GM18508 (cell line): ENCODE measurements at regions not wholly inside any gene's neighbourhood (a gene's known extent, or its start where the extent isn't known, plus 50 kb on each side); places are given as distances from the start of the nearest gene placed in this dataset.

ENCODE experiments used
- ATAC-seq: cut with Tn5 transposase; IDR thresholded peaks from one replicate; pipeline ENCODE4 v1.9.1; 2021; ENCODE audit warnings: moderate number of reproducible peaks; ENCODE audit not compliant: insufficient read depth, unreplicated experiment

GRCh38 chr4:126065016-126065415 is 750.3 kb downstream of the FAT4 start:
- ATAC-seq = no peak

DNA sequence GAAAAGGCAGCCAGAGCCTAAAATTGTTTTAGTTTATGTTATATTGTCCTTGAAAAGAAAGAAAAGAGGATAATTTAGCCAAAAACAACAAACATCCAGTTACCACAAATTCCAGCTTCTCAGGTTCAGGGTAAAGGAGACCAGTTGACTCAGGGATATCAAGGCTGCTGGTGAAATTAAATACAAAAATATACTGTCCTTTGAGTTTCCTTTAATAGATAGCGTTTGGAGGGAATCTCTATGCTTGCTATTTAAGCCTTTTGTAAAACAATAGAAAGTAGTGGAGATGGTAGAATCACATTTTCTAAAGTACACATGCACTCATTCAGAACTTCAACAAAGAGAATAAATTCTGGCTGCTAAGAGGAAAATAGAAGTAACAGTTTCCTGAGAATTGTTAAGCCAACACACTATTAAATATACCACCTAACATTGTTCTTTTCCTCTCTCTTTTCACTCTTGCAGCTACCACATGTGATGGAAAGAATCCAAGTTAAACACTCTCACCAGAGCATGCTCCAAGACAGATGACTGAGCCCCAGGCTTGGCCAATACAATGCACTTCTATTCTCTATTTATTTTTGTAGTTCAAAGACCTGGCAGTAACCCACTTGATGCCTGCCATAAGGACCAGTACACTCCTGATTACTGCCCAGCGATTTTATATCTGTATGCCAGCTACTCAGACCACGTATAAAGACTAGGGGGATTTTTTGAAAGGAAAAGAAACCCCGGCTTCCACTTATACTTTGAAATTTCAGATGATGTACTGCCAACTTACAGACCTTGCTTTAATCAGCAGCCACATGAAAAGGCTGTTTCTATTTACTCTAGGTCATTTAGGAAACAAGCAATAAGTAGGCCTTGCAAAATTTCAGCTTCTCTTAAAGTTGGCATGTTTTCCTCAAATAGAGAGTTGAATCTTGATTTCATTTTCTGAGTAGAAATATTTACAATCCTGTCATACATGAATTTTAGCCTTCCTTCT is 756.9 kb downstream of the FAT4 start:
- ATAC-seq = no peak

DNA sequence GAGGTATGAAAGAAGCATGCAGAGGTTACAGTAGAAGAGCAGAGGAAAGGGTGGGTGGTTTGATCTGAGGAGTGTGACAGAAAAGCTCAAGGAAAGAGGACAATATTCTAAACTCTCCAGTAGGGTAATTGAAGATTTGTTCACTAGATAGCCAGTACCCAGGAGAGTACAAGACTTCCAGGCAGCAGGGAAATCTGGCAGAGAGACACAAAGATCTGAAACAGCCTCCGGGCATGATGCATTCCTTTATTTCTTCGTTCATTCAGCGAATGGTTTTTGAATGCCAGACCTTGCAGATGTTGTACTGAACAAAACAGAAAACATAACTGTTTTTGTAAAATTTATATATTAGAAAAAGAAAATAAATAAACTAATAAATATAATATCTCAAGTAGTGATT is 766.6 kb downstream of the FAT4 start:
- no peak for ATAC-seq

- ATAC-seq = no peak
Observed at GRCh38 chr4:126086041-126086440, 771.3 kb downstream of the FAT4 start.

DNA sequence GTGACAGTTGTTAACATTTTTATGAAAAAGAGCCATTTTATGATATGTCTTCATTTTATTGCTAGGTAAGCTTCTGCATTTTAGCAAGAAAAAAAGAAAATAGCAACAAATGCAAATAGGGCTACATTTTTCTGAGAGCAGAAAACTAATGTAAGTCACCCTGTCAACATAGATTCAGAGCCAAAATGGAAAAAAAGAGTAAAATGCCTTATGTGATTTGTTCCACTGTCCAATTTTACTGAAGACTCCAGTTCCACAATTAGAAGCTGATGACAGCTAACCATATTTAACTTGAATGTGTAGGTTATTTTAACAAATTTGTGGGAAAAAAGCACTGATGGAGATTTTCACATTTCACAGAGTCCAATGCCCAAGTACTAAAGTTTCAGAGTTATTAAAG is 772.3 kb downstream of the FAT4 start:
- no peak for ATAC-seq

DNA sequence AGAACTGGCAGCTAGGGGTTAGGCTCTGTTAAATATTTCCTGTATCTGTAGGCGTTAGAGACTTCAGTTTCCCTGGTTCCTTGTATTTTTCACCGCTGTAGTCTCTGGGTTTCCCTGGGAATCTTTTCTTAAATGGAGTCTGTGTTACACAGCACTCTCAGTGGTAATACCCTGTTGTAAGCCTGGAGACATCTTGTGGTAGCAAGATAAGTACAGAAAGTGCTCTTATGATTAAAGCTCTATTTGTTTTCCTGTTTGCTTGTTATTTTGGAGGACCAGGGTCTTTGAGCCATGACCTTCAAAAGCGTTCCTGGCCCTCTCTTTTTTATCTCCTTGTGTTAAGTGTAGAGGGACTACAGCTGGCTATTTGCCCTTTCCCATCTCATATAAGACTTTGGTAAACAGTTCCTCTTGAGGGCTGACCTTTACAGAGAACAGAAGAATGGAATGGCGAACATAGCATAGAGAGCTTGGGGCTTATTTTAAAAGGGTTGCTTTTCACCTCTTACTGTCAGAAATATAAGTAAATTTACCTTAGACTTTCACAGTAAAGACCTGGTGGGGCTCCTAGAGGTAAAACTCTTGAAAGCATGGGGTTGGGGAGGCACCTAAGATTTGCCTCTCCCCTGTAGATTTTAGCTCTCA is 782.5 kb downstream of the FAT4 start:
- ATAC-seq = no peak

- ATAC-seq = no peak
Observed at GRCh38 chr4:126106658-126107057, 791.9 kb downstream of the FAT4 start.

- ATAC-seq = no peak
Observed at GRCh38 chr4:126109836-126110235, 795.1 kb downstream of the FAT4 start.

DNA sequence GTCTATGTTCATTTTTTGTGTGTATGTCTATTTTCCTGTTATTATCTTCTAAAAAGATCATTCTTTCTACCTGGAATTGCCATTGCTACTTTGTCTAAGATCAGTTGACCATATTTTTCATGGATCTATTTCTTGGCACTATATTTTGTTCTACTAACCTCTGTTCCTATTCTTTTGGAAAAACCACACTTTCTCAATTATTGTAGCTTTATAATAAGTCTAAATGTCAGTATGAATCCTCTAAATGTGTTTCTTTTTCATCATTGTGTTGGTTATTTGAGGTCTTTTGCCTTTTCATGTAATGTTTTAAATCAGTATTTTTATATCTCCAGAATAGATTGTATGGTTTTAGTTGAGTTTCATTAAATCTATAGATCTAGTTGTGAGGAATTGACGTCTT is 798.3 kb downstream of the FAT4 start:
- no peak for ATAC-seq

DNA sequence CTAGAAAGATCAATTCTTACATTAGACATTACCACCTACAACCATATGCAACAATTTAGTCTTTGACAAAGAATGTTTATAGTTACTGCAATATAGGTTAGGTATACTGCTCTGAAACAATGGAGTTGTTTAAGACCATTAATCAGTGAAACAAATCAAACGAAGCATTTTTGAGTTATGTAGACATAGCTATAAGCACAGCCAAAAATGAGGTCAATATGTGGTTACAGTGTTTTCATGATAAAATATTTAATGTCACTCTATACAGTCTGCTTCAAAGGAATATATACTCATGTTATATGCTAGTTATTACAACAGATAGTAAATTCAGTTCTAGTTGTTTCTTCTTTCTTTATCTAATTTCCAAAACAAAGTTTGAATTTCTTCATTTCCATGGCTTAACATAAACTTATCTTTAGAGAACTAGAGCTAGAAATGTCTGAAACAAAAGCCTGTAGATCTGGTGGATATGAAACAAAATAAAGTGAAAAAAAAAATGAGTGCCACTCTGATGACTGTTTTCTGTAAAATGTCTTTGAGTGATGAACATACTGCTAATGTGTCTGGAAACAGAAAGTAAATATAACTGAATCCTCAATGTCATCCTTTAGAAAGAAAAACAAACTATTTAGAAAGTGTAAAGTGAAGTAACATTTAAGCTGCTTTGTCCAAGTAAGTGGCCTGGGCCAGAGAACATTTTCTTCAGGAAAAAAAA is 809.0 kb downstream of the FAT4 start:
- no peak for ATAC-seq

DNA sequence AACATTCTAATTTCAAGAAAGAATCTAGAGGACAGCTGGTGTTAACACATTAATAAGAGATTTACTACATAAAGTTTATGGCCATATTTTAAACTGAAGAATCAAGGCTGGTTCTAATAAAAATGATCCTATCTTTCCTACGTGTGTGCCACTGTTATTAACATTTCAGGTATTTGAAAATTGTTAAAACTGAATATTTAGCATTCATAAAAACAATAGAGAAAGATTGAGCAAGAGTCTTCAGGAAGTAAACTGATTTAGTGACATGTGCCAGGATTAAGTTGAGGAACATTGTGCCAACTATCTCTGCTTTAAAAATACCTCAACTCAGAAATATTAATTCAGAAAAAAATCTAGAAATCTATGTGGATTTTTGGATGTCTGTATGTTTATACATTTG is 810.1 kb downstream of the FAT4 start:
- ATAC-seq = no peak

DNA sequence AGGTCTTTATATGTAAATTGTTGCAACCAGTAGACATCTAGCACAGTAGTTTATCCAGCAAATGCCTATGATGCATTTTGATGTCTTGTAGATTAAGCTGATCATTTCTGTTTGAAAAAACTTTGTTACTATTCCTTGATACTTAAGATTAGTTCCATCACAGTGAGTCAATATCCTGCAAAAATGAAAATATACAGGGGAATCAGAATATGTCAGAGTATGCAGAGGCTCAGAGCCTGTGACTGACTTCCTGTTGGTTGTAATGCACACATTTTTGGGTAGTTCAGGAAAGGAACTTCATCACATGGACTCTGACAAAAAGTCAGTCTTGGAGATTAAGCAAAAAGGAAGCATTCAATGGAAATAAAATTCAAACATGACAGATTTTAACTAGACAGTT is 815.5 kb downstream of the FAT4 start:
- ATAC-seq = no peak

- no peak for ATAC-seq
Observed at GRCh38 chr4:126136922-126137781, 822.4 kb downstream of the FAT4 start.

- ATAC-seq = no peak
Observed at GRCh38 chr4:126137782-126138170, 823.0 kb downstream of the FAT4 start.

DNA sequence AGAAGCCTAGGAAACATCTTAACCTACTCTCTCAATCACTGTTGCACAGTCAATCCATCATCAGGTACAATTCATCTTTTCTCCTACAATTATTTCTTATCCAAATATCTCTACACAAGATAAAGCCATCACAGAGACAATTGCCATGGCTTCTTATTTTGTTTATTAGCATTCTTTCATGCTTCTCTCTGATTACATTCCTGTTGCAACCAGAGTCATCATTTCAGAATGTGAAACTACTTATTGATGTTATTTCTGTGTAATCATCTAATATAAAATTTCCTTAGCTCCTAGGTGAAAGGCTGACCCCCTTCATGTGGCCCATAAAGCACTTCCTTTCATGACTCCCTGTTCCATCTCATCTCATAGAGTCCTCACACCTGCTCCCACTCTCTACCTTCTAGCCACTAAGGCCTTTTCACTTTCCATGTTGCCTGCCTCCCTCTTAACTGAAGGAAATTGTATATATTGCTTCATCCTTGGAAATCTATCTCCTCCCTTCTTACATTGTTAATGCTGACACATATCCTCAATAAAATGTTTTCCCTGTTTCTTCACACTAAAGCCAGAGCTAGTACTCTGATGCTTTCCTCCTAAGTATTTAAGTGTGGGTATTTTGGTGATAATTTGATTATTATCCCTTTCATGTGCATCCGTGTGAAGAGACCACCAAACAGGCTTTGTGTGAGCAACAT is 829.9 kb downstream of the FAT4 start:
- no peak for ATAC-seq

- no peak for ATAC-seq
Observed at GRCh38 chr4:126168484-126168883, 853.7 kb downstream of the FAT4 start.

DNA sequence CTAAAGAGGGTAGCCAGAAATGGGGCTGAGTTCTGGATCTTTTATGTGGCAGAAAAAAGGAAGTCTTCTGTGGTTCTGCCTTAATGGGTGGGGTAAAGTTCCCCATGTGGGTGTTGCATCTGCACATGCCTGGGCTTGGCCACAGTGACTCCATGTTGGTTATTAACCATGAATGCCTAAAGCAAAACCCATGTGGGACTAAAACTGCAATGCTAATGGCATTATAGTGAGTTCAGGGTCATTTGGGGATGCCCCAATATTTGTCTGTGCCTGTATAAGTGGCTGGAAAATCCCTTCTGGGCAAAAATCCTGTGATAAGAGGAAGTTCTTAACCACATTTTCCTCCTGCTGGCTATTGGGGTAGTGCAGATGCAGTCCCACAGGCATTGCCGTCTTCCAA is 857.4 kb downstream of the FAT4 start:
- ATAC-seq = no peak

GRCh38 chr4:126174627-126175026 is 859.9 kb downstream of the FAT4 start:
- no peak for ATAC-seq

DNA sequence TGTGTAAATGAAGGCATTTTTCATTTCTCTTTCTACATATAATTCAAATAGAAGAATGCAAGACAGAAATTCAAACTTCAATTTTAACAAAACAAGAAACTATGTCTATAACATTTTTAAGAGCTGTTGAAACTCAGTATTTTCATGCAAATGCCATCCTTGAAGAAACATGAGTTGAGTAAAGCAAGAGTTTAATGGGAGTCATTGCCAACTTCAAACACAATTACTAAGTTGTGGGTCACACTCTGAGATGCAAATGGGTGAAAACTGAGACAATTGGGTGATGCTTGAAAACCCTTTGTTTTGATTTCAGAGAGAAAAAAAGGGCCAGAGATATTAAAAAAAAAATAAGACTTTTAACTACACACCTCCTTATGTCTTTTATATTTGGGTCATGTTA is 865.9 kb downstream of the FAT4 start:
- ATAC-seq = no peak

GRCh38 chr4:126182336-126182735 is 867.6 kb downstream of the FAT4 start:
- no peak for ATAC-seq
